IMR-90 (cell line): ENCODE measurements at regions not wholly inside any gene's neighbourhood (a gene's known extent, or its start where the extent isn't known, plus 50 kb on each side); places are given as distances from the start of the nearest gene placed in this dataset.
A peak's percentile ranks its signal among the peaks of the same experiment; 100 is the strongest.

ENCODE experiments used
- ATAC-seq: fragments of 200-7000 bp; cut with Tn5 transposase; 2 replicates; pipeline ENCODE4 v1.9.1; 2020; ENCODE audit warnings: low read depth, mild to moderate bottlenecking, moderate library complexity
- BruUV-seq: library from RNA; stranded (reverse); fragments of 400-500 nt; replicated peaks from 2 replicates; lab custom pipeline; 2021; lab: Mats Ljungman, UMichigan
- CTCF ChIA-PET: fragments of 300-600 bp; formaldehyde crosslinking; extraction: SDS; loops from one replicate; lab custom pipeline; 2021; ENCODE audit warnings: antibody characterized with exemption; lab: Yijun Ruan, JAX
- POLR2A ChIA-PET: fragments of 300-600 bp; sonication (Branson Sonifier 250); formaldehyde crosslinking; loops from one replicate; lab custom pipeline; 2022; ENCODE audit warnings: antibody characterized with exemption; ENCODE audit not compliant: unreplicated experiment; lab: Charles Lee
- DNase-seq: peaks from one replicate; pipeline ENCODE4 v3.0.0; 2013
- H2AFZ ChIP-seq: replicated peaks from 2 replicates; pipeline ENCODE3; 2013; ENCODE audit warnings: low read length, mild to moderate bottlenecking; ENCODE audit not compliant: poor library complexity
- H2AK5ac ChIP-seq: 2 replicates; pipeline ENCODE4 v1.6.1; 2013; ENCODE audit warnings: low read depth, low read length, inconsistent platforms
- H2AK9ac ChIP-seq: replicated peaks from 2 replicates; pipeline ENCODE3; 2013; ENCODE audit warnings: mild to moderate bottlenecking, low read depth, low read length, moderate library complexity; ENCODE audit not compliant: poor library complexity
- H2BK120ac ChIP-seq: 2 replicates; pipeline ENCODE4 v1.6.1; 2013; ENCODE audit warnings: low read depth, low read length, inconsistent platforms
- H2BK15ac ChIP-seq: 3 replicates; pipeline ENCODE4 v1.6.1; 2013; ENCODE audit warnings: low read depth, low read length, inconsistent platforms
- H2BK20ac ChIP-seq: 2 replicates; pipeline ENCODE4 v1.6.1; 2013; ENCODE audit warnings: low read depth, mild to moderate bottlenecking, inconsistent platforms, low read length, moderate library complexity
- H2BK5ac ChIP-seq: 2 replicates; pipeline ENCODE4 v1.6.1; 2013; ENCODE audit warnings: mild to moderate bottlenecking, low read depth, low read length, inconsistent platforms; ENCODE audit not compliant: poor library complexity, severe bottlenecking
- H3K14ac ChIP-seq: replicated peaks from 2 replicates; pipeline ENCODE4 v1.6.1; 2013; ENCODE audit warnings: low read depth, low read length, inconsistent platforms
- H3K18ac ChIP-seq: 2 replicates; pipeline ENCODE4 v1.6.1; 2013; ENCODE audit warnings: low read depth, low read length, control low read depth
- H3K23ac ChIP-seq: 2 replicates; pipeline ENCODE4 v1.6.1; 2013; ENCODE audit warnings: low read depth, low read length, inconsistent platforms
- H3K27ac ChIP-seq: 2 replicates; pipeline ENCODE4 v1.5.1; 2013; ENCODE audit warnings: mild to moderate bottlenecking, control low read depth, low read length; ENCODE audit not compliant: insufficient read depth
- H3K27me3 ChIP-seq: 2 replicates; pipeline ENCODE4 v1.6.1; 2013; ENCODE audit warnings: low read length; ENCODE audit not compliant: control insufficient read depth, insufficient read depth
- H3K36me3 ChIP-seq: 2 replicates; pipeline ENCODE4 v1.6.1; 2013; ENCODE audit warnings: low read length, mixed read lengths; ENCODE audit not compliant: control insufficient read depth, insufficient read depth
- H3K4ac ChIP-seq: 2 replicates; pipeline ENCODE4 v1.6.1; 2013; ENCODE audit warnings: low read depth, low read length, inconsistent platforms
- H3K4me1 ChIP-seq: 2 replicates; pipeline ENCODE4 v1.6.1; 2013; ENCODE audit warnings: low read length, mixed read lengths; ENCODE audit not compliant: control insufficient read depth, insufficient read depth
- H3K4me2 ChIP-seq: 2 replicates; pipeline ENCODE4 v1.6.1; 2013; ENCODE audit warnings: low read depth, mild to moderate bottlenecking, control low read depth, low read length, moderate library complexity
- H3K4me3 ChIP-seq: 2 replicates; pipeline ENCODE4 v1.5.1; 2013; ENCODE audit warnings: low read depth, mild to moderate bottlenecking, control low read depth, low read length, moderate library complexity; ENCODE audit not compliant: insufficient read depth
- H3K56ac ChIP-seq: 2 replicates; pipeline ENCODE4 v1.6.1; 2013; ENCODE audit warnings: low read length, inconsistent platforms; ENCODE audit not compliant: insufficient read depth; ENCODE audit errors: extremely low read depth
- H3K79me1 ChIP-seq, 2 experiments: 2 replicates each; pipeline ENCODE4 v1.6.1; 2013; ENCODE audit warnings: low read length in 2 of 2, inconsistent platforms in 1 of 2, low read depth in 1 of 2
- H3K9ac ChIP-seq: 2 replicates; pipeline ENCODE4 v1.6.1; 2013; ENCODE audit warnings: low read depth, low read length, control low read depth
- H3K9me1 ChIP-seq: 2 replicates; pipeline ENCODE4 v1.6.1; 2013; ENCODE audit warnings: low read length, inconsistent platforms; ENCODE audit not compliant: insufficient read depth
- H3K9me3 ChIP-seq: 2 replicates; pipeline ENCODE4 v1.6.1; 2013; ENCODE audit warnings: low read length; ENCODE audit not compliant: control insufficient read depth, insufficient read depth
- H4K20me1 ChIP-seq: 2 replicates; pipeline ENCODE4 v1.6.1; 2013; ENCODE audit warnings: low read length, inconsistent platforms; ENCODE audit not compliant: insufficient read depth
- H4K5ac ChIP-seq: 2 replicates; pipeline ENCODE4 v1.6.1; 2013; ENCODE audit warnings: mild to moderate bottlenecking, low read depth, low read length, control low read depth
- H4K8ac ChIP-seq, 2 experiments: 2 replicates each; pipeline ENCODE4 v1.6.1; 2013; ENCODE audit warnings: low read depth in 2 of 2, low read length in 2 of 2, control low read depth in 1 of 2, inconsistent platforms in 1 of 2
- H4K91ac ChIP-seq: 2 replicates; pipeline ENCODE4 v1.6.1; 2013; ENCODE audit warnings: low read depth, low read length, inconsistent platforms; ENCODE audit not compliant: insufficient read depth
- BHLHE40 ChIP-seq: fragments of 150-350 bp; IDR thresholded peaks from 2 replicates; pipeline ENCODE4 v1.6.1; 2016; ENCODE audit warnings: mild to moderate bottlenecking, low read depth, low read length
- CEBPB ChIP-seq: IDR thresholded peaks from 2 replicates; pipeline ENCODE4 v1.6.1; 2012; ENCODE audit warnings: low read depth, low read length, improper control_type of control experiment
- NFE2L2 ChIP-seq: fragments of 150-350 bp; IDR thresholded peaks from 2 replicates; pipeline ENCODE4 v1.6.1; 2016; ENCODE audit warnings: low read depth, mild to moderate bottlenecking, low read length
- RAD21 ChIP-seq: IDR thresholded peaks from 2 replicates; pipeline ENCODE4 v1.6.1; 2012; ENCODE audit warnings: low read length, improper control_type of control experiment
- SMC3 ChIP-seq: fragments of 150-350 bp; IDR thresholded peaks from 2 replicates; pipeline ENCODE4 v1.6.1; 2016; ENCODE audit warnings: low read depth, mild to moderate bottlenecking, antibody characterized with exemption, low read length, moderate library complexity
- WGBS, 2 experiments: methylation state at CpG; one replicate each; pipeline versions ENCODE4 v1.1.5 to v1.1.7; 2013; ENCODE audit warnings: missing lambda C conversion rate in 2 of 2; ENCODE audit not compliant: insufficient read length in 1 of 2; ENCODE audit errors: extremely low coverage in 2 of 2; 5-methylcytosine and 5-hydroxymethylcytosine counted together
- dilution Hi-C: fragments of 300-500 bp; cut with HindIII; formaldehyde crosslinking; loops from one replicate; pipeline ENCODE4 v1.14.3; 2018; ENCODE audit warnings: low sequenced_read_pairs; ENCODE audit not compliant: unreplicated experiment
- in situ Hi-C: fragments of 300-500 bp; cut with MboI; formaldehyde crosslinking; loops from 3 replicates; pipeline ENCODE4 v1.14.3; 2019; ENCODE audit warnings: low sequenced_read_pairs, inconsistent platforms, mixed read lengths
- intact Hi-C: fragments of 100-400 bp; cut with micrococcal nuclease; formaldehyde crosslinking; loops from 2 replicates; pipeline ENCODE4 v1.10.0; 2022
- TF ChIP-seq, protein P1 (sequence below): conservative IDR thresholded peaks from 2 replicates; pipeline ENCODE4 v1.5.1; 2012; ENCODE audit warnings: mild to moderate bottlenecking, low read depth, low read length, improper control_type of control experiment

DNA sequence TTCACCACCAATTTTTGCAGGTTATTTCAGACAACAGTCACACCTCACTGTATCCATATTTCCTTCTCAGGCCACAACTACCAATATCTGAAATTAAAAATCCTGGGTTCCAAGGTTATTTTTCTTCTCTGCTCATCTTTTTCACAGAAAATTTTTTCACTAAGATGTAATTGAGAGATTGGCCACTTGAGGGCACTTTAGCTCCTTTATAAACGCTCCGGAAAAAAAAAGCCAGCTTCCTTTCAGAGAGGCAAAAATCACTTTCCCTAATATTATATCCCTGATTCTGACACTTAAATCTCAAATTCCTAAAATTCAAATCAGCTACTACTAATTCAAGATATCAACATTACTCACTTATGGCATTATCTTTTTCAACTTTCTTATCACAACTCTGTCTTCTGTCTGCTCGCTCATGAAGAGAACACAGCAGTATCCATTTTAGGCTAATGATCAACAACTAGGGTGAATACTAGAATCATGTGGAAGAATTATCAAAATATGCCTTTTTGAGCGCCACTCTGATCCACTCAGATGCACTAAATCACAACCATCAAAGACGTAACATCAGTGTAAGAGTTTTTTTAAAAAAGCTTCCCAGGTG lies 101.4 kb upstream of the RGS1 start:
- dilution Hi-C loops = no loop called here
- Histone ChIP-seq H3K4me3 (no peak overlapping the region), H2AK5ac (no peak overlapping the region), H4K8ac (no peak overlapping the region), H2BK15ac (no peak overlapping the region), H3K9me1 (no peaks in the 10 kb centered on the region), H3K9me3 (no peaks in the 10 kb centered on the region), H3K4me1 (no peaks in the 10 kb centered on the region), H3K9ac (no peak overlapping the region), H3K4ac (no peak overlapping the region), H2AFZ (no peak overlapping the region), H4K5ac (no peak overlapping the region), H2BK20ac (no peak overlapping the region), H2AK9ac (no peak overlapping the region), H3K4me2 (no peak overlapping the region), H3K18ac (no peak overlapping the region), H4K20me1 (no peaks in the 10 kb centered on the region), H3K27me3 (no peaks in the 10 kb centered on the region), H2BK120ac (no peak overlapping the region), H3K36me3 (no peaks in the 10 kb centered on the region), H3K14ac (no peak overlapping the region), H4K91ac (no peak overlapping the region), H3K27ac (no peak overlapping the region), H3K79me1 (no peaks in the 10 kb centered on the region), H3K23ac (no peak overlapping the region), H3K56ac (no peak overlapping the region), H2BK5ac (no peak overlapping the region)
- ChIA-PET CTCF (interaction anchor here (0.6 to 1.9 kb wide), 12 partner anchors 12 to 765 kb away, joined by 3 to 12 read pairs (median 3); no protein-coding TSS in a partner anchor), POLR2A (no interaction called here)
- in situ Hi-C loops = loop anchor here (5.0 to 10.0 kb wide), 4 partner anchors 111 to 641 kb away; no protein-coding TSS in a partner anchor
- WGBS, 2 experiments = no CpG with 5 or more reads among the region's 5 CpGs
- peak; percentile 23 for DNase-seq
- ATAC-seq = peak; percentile 56
- TF ChIP-seq CEBPB = no peak
- no peak for TF ChIP-seq NFE2L2
- no peak for TF ChIP-seq BHLHE40
- TF ChIP-seq, protein P1, sequence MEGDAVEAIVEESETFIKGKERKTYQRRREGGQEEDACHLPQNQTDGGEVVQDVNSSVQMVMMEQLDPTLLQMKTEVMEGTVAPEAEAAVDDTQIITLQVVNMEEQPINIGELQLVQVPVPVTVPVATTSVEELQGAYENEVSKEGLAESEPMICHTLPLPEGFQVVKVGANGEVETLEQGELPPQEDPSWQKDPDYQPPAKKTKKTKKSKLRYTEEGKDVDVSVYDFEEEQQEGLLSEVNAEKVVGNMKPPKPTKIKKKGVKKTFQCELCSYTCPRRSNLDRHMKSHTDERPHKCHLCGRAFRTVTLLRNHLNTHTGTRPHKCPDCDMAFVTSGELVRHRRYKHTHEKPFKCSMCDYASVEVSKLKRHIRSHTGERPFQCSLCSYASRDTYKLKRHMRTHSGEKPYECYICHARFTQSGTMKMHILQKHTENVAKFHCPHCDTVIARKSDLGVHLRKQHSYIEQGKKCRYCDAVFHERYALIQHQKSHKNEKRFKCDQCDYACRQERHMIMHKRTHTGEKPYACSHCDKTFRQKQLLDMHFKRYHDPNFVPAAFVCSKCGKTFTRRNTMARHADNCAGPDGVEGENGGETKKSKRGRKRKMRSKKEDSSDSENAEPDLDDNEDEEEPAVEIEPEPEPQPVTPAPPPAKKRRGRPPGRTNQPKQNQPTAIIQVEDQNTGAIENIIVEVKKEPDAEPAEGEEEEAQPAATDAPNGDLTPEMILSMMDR = peak; percentile 66
- peak; percentile 76 for TF ChIP-seq RAD21
- TF ChIP-seq SMC3 = peak; percentile 76
- no TSS peak for BruUV-seq
- intact Hi-C loops = loop anchor here (1.0 to 5.0 kb wide), 4 partner anchors 337 to 648 kb away; partner anchors contain the start of gene CDC73
